Putamen (tissue), 1 donor: ENCODE measurements at regions not wholly inside any gene's neighbourhood (a gene's known extent, or its start where the extent isn't known, plus 50 kb on each side); places are given as distances from the start of the nearest gene placed in this dataset.
A peak's percentile ranks its signal among the peaks of the same experiment; 100 is the strongest.
"Not testable (repeated sequence)": the region's sequence is repeated elsewhere in the genome, so short reads cannot be mapped to it uniquely, and the experiment has no call there.

ENCODE experiments used
- DNase-seq: peaks from one replicate; pipeline ENCODE4 v3.0.0-alpha.2; 2016; ENCODE audit warnings: low spot score

- DNase-seq: not testable (repeated sequence)
These were observed 420.7 kb downstream of the DIRAS2 start for GRCh38 chr9:90221899-90222298.

GRCh38 chr9:90226839-90227338 is 415.7 kb downstream of the DIRAS2 start:
- peak; percentile 8 for DNase-seq

- not testable (repeated sequence) for DNase-seq
These were observed 409.5 kb downstream of the DIRAS2 start for GRCh38 chr9:90233081-90233480.

DNA sequence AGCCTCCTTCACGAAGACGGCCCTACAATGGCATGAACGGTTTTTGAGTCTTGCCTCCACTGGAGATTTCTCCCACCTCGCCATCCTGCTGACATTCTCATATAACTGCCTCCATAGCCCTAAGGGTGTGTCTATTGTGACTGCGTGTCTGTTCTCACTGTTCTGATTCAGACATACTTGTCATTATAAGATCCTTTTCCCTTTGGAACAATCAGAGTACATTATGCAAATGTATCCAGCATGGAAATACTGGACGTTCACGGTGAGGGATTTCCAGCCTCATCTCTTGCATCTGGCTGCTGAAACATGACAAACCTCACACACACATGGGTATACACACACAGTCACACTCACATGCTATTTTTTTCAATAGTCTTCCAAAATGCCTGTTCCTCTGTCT is 402.1 kb downstream of the DIRAS2 start:
- no peak for DNase-seq

- DNase-seq: no peak
These were observed 397.0 kb downstream of the DIRAS2 start for GRCh38 chr9:90245661-90246060.

DNA sequence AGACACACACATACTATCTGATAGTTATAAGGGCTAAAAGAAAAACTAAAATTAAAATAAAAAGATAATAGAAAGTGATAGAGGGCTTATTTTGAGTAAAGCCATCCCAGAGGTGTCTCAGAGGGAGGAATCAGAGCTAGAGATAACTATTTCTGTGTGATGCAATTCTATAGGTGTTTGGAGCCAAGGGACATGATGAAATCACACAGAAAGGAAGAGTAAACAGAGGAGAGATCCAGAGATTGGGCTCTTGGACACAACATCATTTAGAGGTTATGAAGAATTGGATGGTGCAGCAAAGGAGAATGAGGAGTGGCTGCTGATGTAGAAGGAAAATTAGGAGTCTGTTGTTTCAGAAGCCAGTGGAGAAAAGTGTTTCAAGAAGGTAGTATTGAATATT is 393.5 kb downstream of the DIRAS2 start:
- no peak for DNase-seq

- DNase-seq: no peak
These were observed 391.3 kb downstream of the DIRAS2 start for GRCh38 chr9:90251316-90251715.

- peak; percentile 37 for DNase-seq
These were observed 386.3 kb downstream of the DIRAS2 start for GRCh38 chr9:90256345-90256744.

DNA sequence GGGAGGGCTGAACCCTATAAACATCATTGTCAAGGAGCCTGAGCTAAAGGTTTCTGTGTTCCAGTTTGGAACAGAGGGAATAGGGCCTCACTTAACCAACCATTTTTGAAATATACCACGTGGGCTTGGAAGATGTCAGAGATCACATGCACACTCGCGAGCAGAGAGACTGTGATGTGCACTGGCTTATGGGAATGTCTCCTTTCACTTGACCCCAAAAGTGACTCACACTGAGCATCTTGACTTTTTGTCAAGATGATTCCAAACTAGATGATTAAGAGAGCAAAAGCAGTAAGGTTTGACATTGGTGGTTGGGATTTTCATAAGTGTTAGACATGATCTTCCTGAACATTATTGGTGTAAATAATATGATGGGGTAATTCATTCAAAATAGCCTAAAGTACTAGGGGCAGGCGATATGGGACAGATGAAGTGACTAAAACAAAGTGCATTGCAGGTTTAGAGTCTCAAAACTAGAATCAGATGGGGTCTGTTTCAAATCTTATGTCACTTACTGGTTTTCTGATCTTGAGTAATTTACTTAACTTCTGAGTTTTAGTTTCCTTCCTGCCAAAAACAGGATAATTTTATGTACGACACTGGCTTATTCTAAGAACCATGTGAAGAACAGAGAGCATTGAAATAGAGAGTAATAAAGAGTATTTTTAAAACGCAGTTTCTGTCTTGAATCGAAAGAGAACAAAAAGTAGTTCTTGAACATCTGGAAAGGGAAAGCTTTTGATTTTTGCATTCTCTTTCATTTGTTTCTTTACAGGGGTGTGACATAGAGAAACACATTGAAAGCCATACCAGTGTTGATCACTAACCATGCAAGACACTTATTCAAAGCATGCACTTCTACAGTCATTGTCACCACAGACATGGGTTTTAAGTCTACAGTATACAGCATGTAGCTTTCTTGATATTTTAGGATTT is 383.0 kb downstream of the DIRAS2 start:
- DNase-seq: no peak

DNA sequence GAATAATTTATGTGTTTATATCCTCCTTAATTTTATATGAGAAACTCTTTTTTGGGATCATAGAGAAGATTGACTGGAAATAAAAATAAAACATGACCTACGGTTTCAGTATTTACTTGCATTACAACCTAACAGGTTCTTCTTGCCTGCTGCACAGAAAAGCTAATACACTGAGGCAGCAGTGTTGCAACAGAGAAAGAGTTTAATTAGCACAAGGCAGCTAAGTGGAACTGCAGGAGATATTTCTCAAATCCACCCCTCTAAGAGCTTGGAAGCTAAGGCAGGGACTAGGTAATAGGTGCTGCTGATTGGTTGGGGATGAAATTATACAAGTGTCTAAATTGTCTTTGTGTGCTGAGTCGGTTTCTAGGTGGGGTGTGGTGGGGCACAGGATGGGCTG is 380.9 kb downstream of the DIRAS2 start:
- DNase-seq: no peak

DNA sequence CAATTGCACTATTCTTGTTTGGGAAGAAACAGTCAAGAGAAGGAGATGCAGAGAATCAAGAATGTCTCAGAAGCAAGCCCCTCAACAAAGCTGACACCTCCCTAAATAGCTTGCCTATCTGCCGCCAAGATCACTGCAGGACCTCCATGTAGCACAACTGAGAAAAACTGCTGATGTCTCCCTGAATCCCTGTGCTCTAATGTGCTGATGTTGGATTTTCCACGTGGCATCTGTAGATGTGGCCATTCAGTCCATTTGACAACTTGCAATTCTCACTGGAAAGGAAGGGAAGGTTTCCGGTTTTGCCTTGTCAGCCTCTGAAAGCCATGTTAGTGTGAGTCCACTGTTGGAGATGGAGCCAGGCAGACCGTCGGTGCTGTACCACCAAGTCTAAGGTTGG is 374.0 kb downstream of the DIRAS2 start:
- no peak for DNase-seq

DNA sequence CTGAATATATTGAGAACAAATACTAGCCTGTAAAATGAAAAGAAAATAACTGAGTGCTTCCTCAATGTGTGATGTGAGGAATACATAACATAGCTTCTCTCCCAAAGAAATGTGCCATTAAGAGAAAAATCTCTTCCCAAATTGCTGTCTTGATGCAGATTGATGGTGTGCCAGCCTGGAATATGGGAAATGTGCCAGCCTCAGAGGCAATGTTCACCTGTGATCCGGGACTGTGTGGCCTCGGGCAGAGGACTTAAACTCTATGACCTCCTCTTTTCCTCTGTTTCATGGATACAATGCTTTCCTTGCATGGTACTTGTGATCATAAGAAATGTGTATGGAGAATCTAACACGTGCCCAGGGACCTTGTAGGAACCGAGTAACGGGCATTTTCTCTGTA is 370.9 kb downstream of the DIRAS2 start:
- no peak for DNase-seq

DNA sequence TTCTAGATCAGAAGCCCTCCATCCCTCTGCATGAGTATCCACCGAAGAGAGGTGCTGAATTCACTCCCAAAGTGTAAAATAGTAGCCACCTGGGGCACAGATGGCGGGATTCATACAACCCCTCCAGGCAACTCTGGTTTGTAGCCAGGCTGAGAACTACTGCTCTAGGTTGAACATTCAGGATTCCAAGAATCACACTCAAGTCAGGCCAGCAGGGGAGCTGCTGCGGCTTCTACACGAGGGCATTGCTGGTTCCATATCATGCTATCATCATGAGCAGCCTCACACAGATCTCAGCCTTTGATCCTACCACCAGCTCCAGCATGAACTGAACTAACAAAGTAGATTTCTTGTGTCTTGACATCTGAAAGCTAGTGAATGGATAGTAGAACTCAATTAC is 367.9 kb downstream of the DIRAS2 start:
- no peak for DNase-seq

DNA sequence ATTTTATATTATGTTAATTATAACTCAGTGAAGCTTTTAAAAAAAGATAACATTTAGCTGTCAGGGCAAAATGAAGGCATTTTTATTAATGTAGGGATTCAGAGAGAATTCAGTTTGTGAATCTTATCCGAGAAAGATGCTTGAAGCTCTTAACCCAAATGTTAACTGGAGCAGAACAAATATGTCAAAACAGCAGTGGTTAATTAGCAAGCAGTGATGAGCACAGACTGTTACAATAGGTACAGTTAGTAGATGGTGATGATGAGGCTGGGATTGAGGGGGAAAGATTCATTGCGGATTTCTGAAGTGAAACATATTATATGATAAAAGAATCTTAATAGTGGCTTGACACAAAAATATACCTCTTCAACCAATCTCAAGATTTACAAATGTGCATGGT is 356.7 kb downstream of the DIRAS2 start:
- peak; percentile 24 for DNase-seq

DNA sequence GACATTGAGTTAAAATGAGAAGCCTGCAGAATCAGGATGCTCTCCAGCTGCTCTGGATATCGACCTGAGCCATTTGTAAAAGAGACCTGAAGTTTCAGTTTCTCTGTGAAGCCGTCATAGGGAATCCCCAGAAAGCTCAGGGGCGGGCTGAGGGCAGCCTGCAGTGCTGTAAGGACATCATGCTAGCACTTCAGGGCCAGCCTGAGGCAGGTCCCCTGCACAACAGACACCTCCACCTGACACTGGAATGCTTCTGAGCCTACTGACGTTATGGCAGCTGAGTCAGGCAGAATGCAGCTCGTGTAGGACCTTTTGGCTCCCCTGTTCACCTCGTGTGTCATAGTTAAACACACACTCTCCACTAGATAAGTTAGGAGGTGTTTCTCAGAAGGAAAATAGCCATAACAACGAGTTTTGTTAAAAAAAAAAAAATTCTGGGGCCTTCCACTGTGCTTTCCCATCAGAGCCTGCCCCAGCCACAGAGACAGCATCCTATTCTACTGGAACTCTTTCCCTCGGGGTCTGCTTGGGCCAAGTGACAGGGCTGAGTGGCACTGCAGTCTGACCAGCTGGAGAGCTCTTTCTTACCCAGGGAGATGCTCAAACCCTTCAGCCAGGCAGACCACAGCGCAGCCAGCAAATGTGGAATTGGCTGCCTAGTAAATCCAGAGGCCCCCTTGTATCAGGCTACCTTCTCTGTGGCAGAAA is 354.9 kb downstream of the DIRAS2 start:
- no peak for DNase-seq

- DNase-seq: no peak
These were observed 354.4 kb downstream of the DIRAS2 start for GRCh38 chr9:90288275-90288639.

GRCh38 chr9:90290716-90291485 is 351.7 kb downstream of the DIRAS2 start:
- no peak for DNase-seq

DNA sequence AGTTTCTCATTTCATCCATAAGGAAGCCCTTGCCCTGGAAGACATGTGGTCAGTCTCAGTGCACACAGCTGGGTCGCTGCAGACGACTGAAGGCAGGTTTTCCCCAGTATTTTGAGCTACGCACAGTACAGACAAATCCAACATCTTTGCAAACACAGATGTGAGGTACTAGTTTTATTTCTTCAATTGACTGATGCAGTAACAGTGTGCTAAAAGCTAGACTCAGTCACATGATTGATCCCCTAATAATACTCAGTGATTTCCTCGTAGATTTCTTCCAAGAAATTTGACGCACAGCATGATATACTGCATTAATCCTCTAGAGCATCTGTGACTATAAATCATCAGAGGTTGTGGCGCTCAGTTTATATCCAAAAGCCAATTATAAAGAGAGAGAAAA is 346.1 kb downstream of the DIRAS2 start:
- no peak for DNase-seq

DNA sequence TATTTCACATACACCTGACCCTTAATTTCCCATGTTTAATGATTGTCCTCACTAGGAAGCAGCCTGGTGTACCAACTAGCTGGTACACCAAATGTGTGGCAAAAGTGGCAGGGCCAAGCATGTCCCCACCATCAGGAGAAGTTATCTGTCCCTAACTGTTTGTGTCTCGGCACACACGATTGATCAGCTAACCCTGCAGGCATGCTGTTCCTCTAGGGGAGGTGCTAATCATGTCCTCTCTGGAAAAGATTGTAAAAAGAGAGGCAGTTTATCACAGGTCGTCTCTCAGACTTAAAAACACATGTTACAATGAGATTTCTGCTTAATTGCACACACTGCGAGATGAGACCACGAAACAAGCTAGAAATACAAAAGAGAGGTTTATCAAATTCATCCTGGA is 342.7 kb downstream of the DIRAS2 start:
- DNase-seq: no peak

DNA sequence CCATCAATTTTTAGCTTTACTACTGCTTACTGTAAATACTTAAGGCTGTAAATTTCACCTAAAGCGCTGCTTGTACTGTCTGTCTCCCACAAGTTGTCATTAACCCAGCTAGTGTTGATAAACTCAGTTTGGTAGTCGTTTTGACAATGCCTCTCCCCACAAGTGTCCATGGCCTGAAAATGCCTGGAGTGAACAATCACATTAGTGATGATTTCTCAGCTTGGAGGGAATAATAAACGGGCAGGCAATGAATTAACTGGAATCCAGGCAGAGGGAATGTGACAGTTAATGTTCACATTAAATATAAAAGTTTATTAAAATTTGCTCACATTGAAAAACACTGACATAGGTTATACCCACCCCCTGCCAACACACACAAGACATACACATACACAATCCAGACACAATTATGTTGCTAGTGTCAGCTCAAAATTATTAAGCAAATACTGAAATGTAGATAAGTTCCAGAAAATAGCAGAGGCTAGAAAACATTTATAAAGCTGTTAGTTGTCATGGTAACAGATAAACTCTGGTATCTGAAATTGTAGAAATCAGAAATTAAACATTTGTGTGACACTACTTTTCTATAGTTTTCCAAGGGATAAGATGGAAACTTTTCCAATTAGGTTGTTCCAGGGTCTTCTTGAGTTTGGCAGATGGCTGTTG is 341.9 kb downstream of the DIRAS2 start:
- no peak for DNase-seq

DNA sequence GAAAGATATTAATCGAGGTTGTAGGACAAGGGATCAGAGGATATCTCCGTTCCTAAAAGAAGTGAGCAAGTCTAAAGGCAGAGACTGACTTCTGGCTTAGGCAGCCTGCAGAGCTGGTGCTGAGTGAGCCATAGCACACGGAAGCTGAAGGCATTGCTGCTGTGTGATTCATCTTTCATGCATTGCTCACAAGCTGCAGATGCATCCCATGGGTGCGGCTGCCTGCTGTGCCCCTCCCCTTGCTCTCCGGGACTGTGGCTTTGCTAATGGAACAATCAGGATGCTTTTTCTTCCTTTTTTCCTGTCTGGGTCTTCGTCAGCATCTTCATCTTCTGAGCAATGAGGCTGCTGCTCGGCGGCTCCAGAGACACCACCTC is 341.4 kb downstream of the DIRAS2 start:
- DNase-seq: peak; percentile 9

DNA sequence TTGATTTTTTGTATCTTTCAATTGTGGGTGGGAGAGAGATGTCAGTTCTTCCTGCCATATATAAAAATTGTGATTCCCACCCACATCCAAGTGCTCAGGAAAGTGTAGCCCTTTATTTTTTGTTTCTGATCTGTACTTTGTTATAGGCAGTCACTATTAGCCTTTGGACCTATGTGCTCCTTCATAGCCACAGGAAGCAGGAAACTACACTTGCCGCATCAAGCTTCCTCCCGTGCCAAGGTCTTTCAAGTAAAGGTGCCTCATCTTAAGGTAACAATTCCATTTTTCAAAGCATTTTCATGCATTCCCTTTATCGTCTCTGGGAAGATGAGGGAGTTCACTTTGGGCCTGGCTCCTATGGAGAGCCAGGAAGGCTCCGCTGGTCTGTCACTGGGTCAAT is 339.0 kb downstream of the DIRAS2 start:
- no peak for DNase-seq
